ENCODE measurements at regions not wholly inside any gene's neighbourhood (a gene's known extent, or its start where the extent isn't known, plus 50 kb on each side); places are given as distances from the start of the nearest gene placed in this dataset.

DNA sequence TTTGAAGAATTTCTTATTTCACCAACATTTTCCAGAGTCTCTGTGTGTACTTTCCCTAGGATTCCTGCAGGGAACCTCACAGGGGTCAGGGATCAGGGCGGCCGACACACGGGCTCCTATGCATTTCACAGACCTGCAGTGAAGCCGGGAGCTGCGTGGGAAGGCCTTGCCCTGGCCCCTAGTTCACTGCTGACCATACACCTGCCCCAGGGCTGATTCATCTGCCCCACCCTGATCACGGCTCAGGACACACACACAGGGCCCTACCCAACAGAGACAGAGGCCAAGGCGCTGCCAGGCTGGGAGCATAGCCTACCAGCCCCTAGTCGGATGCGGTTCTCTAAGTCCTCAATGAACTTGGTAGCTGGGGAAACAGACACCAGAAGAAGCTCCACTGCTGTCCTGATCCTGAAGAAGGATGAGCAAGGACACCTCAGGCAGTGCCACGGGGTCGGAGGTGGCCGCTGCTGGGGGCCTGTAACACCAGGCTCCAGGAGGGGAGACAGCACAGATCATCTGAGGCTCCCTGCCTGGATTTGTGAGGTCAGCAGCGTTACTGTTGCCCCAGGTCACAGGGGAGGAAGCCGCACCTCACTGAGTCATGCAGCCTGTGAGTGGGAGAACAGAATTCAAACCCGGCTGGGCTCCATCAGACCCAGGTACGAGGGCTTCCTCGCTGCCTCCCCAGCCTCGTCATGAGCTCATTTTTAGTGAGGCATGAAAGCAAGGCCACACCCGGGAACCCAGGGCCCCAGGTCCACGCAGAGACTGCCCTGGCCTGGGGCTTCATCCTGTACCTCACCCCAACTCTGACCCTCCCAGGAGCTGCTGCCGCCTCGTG, 278.8 kb upstream of the PPP2R2D start:
- Histone ChIP-seq H3K36me3 (no peaks in the 10 kb centered on the region), H3K4me3 (no peak overlapping the region), H3K27me3 (replicated peaks; ENCODE audit: insufficient read depth) (no peaks in the 10 kb centered on the region), H3K4me1 (replicated peaks) (no peaks in the 10 kb centered on the region), H3K9me3 (no peaks in the 10 kb centered on the region), H3K27ac (no peak overlapping the region)
- WGBS = 80% methylated on average over 22 of the region's 22 CpGs
- TF ChIP-seq POLR2A (IDR thresholded peaks at IDR 0.05) (no peak), POLR2AphosphoS5 (IDR thresholded peaks at IDR 0.05) (no peak)
- TF ChIP-seq, protein P1, sequence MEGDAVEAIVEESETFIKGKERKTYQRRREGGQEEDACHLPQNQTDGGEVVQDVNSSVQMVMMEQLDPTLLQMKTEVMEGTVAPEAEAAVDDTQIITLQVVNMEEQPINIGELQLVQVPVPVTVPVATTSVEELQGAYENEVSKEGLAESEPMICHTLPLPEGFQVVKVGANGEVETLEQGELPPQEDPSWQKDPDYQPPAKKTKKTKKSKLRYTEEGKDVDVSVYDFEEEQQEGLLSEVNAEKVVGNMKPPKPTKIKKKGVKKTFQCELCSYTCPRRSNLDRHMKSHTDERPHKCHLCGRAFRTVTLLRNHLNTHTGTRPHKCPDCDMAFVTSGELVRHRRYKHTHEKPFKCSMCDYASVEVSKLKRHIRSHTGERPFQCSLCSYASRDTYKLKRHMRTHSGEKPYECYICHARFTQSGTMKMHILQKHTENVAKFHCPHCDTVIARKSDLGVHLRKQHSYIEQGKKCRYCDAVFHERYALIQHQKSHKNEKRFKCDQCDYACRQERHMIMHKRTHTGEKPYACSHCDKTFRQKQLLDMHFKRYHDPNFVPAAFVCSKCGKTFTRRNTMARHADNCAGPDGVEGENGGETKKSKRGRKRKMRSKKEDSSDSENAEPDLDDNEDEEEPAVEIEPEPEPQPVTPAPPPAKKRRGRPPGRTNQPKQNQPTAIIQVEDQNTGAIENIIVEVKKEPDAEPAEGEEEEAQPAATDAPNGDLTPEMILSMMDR (IDR thresholded peaks at IDR 0.05) = no peak
- intact Hi-C loops (cut with DNase I) = no loop called here
- DNase-seq (ENCODE audit: low spot score) = no peak

DNA sequence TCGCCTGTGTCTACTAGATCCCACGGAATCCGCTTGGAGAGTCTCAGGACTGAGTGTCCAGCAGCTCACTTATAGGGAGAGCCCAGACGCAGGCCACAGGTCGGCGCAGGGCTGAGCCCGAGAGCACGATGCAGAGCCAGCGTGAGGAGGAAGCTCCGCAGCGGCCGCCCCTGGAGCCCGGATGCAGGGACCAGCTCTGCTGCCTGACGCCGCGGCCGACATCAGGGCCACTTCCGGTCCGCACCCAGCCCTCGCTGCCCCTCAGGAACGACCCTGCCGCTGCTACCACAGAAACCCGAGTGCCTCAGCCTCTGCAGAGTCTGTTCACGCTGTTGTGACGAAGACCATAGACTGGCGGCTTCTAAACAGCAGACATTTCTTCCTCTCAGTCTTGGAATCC, 275.8 kb upstream of the PPP2R2D start:
- Histone ChIP-seq H3K27me3 (replicated peaks; ENCODE audit: insufficient read depth) (no peaks in the 10 kb centered on the region), H3K4me1 (replicated peaks) (no peaks in the 10 kb centered on the region), H3K27ac (no peak overlapping the region), H3K36me3 (no peaks in the 10 kb centered on the region), H3K4me3 (no peak overlapping the region), H3K9me3 (no peaks in the 10 kb centered on the region)
- intact Hi-C loops (cut with DNase I) = no loop called here
- WGBS = 92% methylated on average over 26 of the region's 26 CpGs
- TF ChIP-seq POLR2AphosphoS5 (IDR thresholded peaks at IDR 0.05) (no peak), POLR2A (IDR thresholded peaks at IDR 0.05) (no peak)
- TF ChIP-seq, protein P1 (IDR thresholded peaks at IDR 0.05) = no peak
- DNase-seq (ENCODE audit: low spot score) = no peak

DNA sequence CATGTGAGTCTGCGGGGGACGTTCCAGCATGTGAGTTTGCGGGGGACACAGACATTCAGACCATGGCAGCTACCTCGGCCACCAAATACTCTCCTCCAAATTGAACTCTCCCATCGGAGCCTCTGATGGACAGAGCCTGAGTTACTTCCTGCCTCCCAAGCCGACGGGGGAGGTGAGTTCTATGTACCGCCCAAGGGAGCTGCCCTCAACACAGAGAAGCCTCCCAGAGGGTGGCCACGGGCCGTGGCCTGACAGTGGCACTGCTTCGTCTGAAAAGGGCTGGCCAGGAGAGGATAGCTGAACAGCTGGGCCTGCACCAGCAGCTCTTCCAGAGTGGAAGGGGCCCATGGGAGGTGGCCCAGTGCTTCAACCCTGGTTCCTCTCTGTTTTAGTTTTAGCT, 274.5 kb upstream of the PPP2R2D start:
- no peak for DNase-seq (ENCODE audit: low spot score)
- no peak overlapping the region for H3K27ac ChIP-seq
- intact Hi-C loops (cut with DNase I) = no loop called here
- no peak overlapping the region for H3K4me3 ChIP-seq
- no peaks in the 10 kb centered on the region for H3K36me3 ChIP-seq
- TF ChIP-seq POLR2A (IDR thresholded peaks at IDR 0.05) (no peak), POLR2AphosphoS5 (IDR thresholded peaks at IDR 0.05) (no peak)
- TF ChIP-seq, protein P1 (IDR thresholded peaks at IDR 0.05) = no peak
- H3K4me1 ChIP-seq (replicated peaks) = no peaks in the 10 kb centered on the region
- no peaks in the 10 kb centered on the region for H3K27me3 ChIP-seq (replicated peaks; ENCODE audit: insufficient read depth)
- 85% methylated on average over 11 of the region's 11 CpGs for WGBS
- no peaks in the 10 kb centered on the region for H3K9me3 ChIP-seq

DNA sequence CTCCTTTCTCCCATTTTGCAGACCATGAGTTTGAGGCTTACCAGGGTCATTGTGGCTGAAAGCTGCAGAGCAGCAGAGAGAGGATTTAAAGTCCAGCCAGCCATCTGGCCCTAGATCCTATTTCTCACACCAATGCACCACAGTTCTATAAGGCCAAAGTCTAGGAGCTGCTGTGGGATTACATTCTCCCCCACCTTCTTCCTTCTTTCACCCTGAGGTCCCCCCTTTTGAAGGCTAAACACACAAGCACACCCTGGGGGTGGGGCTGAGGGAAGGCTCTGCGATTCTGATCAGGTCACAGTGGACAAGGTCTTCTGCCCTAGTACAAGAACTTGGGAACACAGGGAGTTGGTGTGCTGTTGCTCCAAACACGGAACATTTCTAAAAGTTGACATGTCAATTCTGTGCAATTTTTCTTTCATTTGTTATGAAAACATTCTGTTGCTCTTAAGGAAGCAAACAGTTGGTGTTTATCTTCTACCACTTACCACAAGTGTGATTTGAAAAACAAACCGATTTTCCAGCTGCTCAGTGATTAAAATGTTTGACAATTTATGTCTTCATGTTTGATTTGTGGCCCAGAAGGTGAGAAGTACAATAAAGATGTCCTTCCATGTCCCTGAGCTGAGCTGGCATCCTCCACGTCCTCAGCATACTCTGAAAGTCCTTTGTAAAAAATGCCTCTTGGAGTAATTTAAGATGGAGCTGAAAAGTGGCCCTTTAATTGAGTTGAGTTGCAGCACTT, 271.6 kb upstream of the PPP2R2D start:
- TF ChIP-seq POLR2A (IDR thresholded peaks at IDR 0.05) (no peak), POLR2AphosphoS5 (IDR thresholded peaks at IDR 0.05) (no peak)
- TF ChIP-seq, protein P1 (IDR thresholded peaks at IDR 0.05) = no peak
- Histone ChIP-seq H3K27ac (no peak overlapping the region), H3K27me3 (replicated peaks; ENCODE audit: insufficient read depth) (no peaks in the 10 kb centered on the region), H3K4me1 (replicated peaks) (no peaks in the 10 kb centered on the region), H3K9me3 (no peaks in the 10 kb centered on the region), H3K36me3 (no peaks in the 10 kb centered on the region), H3K4me3 (no peak overlapping the region)
- intact Hi-C loops (cut with DNase I) = no loop called here
- DNase-seq (ENCODE audit: low spot score) = no peak
- 46% methylated on average over 4 of the region's 4 CpGs for WGBS
